GM20000 (cell line): ENCODE measurements at regions not wholly inside any gene's neighbourhood (a gene's known extent, or its start where the extent isn't known, plus 50 kb on each side); places are given as distances from the start of the nearest gene placed in this dataset.

Source experiments
- DNase-seq: peaks from one replicate; pipeline ENCODE4 v3.0.0; 2012; ENCODE audit warnings: low spot score
- CTCF ChIP-seq: IDR thresholded peaks from 2 replicates; pipeline ENCODE4 v1.5.1; 2012; ENCODE audit warnings: mild to moderate bottlenecking, control low read depth; ENCODE audit errors: extremely low read depth, missing control alignments

GRCh38 chr6:6376845-6377244 is 56.4 kb upstream of the F13A1 start:
- no peak for TF ChIP-seq CTCF
- DNase-seq = no peak

- TF ChIP-seq CTCF = no peak
- DNase-seq = no peak
These were observed 57.2 kb upstream of the F13A1 start for GRCh38 chr6:6377621-6378020.

GRCh38 chr6:6379573-6379972 is 59.1 kb upstream of the F13A1 start:
- no peak for DNase-seq
- no peak for TF ChIP-seq CTCF

- DNase-seq = no peak
- no peak for TF ChIP-seq CTCF
These were observed 64.1 kb upstream of the F13A1 start for GRCh38 chr6:6384520-6384919.

- DNase-seq = no peak
These were observed 65.5 kb upstream of the F13A1 start for GRCh38 chr6:6386010-6386409.

GRCh38 chr6:6390849-6391602 is 70.6 kb upstream of the F13A1 start:
- peak; percentile 66 for DNase-seq
- no peak for TF ChIP-seq CTCF

More at GRCh38 chr6:6386010-6386409, 65.5 kb upstream of the F13A1 start:
- no peak for TF ChIP-seq CTCF

- DNase-seq = peak; percentile 55
- no peak for TF ChIP-seq CTCF
These were observed 72.0 kb upstream of the F13A1 start for GRCh38 chr6:6392214-6393068.
